ENCODE measurements at regions not wholly inside any gene's neighbourhood (a gene's known extent, or its start where the extent isn't known, plus 50 kb on each side); places are given as distances from the start of the nearest gene placed in this dataset.

DNA sequence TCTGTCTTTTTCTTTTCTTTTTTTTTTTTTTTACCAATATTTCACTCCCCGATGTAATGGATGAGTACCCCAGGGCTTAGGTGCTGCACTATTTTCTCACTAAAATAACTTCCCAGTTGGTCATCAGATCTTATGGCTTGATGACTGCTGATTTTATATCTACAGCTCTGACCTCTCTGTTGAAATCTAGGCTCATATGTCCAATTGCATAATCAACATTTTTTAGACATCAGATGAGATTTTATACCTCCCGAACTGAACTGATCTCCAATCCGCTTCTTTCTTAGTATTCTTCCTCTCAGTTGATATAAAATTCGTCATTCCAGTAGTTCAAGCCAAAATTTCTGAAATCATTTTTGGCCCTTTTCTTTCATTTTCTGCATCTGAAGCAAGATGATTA lies 1236.5 kb downstream of the SLC16A7 start:
- H3K36me3 Mint-ChIP-seq (ENCODE audit: low read depth): no peaks in the 10 kb centered on the region
- H3K27me3 Mint-ChIP-seq (ENCODE audit: low read depth): no peaks in the 10 kb centered on the region
- no peak overlapping the region for H3K4me3 Mint-ChIP-seq
- no peaks in the 10 kb centered on the region for H3K4me1 Mint-ChIP-seq (ENCODE audit: low read depth)
- H3K9me3 Mint-ChIP-seq: peaks cover 5% of the 10 kb centered on the region
- H3K27ac Mint-ChIP-seq: no peak overlapping the region

DNA sequence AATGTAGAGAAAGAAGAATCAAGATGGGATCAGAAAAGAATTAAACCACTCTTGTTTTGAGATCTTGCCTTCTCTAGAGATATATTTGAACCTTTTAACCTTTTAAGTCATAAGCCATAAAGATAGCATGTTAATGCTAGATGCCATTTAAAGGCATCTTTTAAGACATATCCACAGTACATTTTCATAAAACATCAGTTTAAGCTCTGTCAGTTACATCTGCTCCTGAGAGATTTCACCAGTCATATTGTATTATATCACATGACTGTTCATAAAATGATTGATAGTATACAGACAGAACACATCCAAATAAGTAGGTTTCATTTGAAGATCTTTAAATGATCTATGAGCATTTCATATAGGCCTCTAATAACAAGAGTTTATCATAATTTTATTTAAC lies 1238.5 kb downstream of the SLC16A7 start:
- Mint-ChIP-seq H3K27me3 (ENCODE audit: low read depth) (no peaks in the 10 kb centered on the region), H3K4me3 (no peak overlapping the region), H3K9me3 (peaks cover 5% of the 10 kb centered on the region), H3K36me3 (ENCODE audit: low read depth) (no peaks in the 10 kb centered on the region), H3K4me1 (ENCODE audit: low read depth) (no peaks in the 10 kb centered on the region), H3K27ac (no peak overlapping the region)

DNA sequence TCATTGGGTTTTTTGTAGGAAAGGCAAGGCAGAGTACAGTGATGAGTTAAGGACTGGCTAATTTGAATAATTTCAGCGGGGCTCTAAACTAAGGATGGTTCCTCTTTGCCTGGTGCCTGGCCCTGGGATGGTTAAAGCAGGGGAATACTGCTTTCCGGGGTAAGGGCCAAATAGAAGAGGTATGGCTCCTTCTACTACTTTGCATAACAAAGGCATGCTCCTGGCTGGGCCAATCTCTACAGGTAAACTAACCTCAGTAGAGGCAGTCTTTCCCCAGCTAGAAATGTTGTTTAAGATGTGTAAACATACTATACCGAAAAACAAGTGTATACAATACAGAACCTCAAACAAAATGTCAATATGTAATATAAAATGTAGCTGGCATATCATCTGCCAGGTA lies 1239.0 kb downstream of the SLC16A7 start:
- Mint-ChIP-seq H3K4me1 (ENCODE audit: low read depth) (no peaks in the 10 kb centered on the region), H3K36me3 (ENCODE audit: low read depth) (no peaks in the 10 kb centered on the region), H3K27me3 (ENCODE audit: low read depth) (no peaks in the 10 kb centered on the region), H3K9me3 (peaks cover 5% of the 10 kb centered on the region), H3K4me3 (no peak overlapping the region), H3K27ac (no peak overlapping the region)

DNA sequence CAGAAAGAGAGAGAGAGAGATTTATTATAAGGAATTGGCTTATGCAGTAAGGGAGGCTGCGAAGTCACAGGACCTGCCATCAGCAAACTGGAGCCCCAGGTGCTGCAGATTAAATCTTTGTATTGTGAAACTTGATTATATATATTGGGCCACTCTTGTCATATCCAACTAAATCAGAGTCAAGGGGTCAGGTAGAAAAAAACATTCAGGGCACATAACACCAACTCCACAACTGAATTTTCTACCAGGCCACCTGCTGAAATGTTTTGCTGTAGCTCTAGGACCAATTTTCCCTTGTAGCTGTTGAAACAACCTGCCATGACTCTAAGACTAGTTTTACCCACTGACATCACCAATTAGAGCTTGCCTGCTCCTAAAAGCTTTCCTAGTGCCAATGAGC lies 1240.8 kb downstream of the SLC16A7 start:
- Mint-ChIP-seq H3K36me3 (ENCODE audit: low read depth) (no peaks in the 10 kb centered on the region), H3K27me3 (ENCODE audit: low read depth) (no peaks in the 10 kb centered on the region), H3K27ac (no peak overlapping the region), H3K9me3 (peaks cover 5% of the 10 kb centered on the region), H3K4me3 (no peak overlapping the region), H3K4me1 (ENCODE audit: low read depth) (no peaks in the 10 kb centered on the region)

DNA sequence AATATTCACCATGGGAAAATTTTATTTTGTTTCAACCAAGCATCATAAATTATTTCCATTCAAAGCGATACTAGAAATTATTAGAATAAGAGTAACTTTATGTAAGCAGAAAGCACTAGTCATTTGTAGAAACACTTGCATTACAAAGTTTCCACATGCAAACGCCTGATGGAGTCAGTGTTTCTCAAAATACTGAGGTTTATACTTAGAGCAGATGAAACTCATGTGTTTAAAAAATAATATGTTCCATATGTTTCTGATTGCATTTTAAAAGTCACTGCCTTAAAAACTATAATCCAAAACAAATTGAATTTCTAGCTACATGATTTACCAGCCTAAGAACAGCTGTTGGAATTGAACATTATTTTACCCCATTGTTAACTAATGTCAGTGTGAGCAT lies 1246.4 kb downstream of the SLC16A7 start:
- Mint-ChIP-seq H3K36me3 (ENCODE audit: low read depth) (no peaks in the 10 kb centered on the region), H3K9me3 (no peaks in the 10 kb centered on the region), H3K27ac (no peak overlapping the region), H3K4me1 (ENCODE audit: low read depth) (no peaks in the 10 kb centered on the region), H3K27me3 (ENCODE audit: low read depth) (no peaks in the 10 kb centered on the region), H3K4me3 (no peak overlapping the region)

DNA sequence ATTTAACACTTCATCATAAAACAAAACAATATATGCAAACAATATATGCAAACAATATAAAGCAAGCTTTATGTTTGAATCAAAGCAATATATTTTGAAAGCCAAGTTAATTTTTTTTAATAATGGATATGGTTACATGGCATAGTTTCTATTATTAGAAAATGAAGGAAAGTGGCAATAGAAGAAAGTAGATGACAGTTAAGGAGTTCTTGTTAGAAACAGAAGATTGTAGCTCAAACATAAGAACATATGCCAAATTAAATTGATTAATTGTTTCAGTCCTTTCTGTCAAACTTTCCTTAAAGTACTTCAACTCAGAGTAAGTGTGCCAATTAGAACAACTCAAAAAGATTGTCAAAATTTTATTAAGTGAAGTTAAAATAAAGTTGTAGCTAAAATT lies 1248.3 kb downstream of the SLC16A7 start:
- no peaks in the 10 kb centered on the region for H3K9me3 Mint-ChIP-seq
- H3K27ac Mint-ChIP-seq: no peak overlapping the region
- H3K4me3 Mint-ChIP-seq: no peak overlapping the region
- no peaks in the 10 kb centered on the region for H3K36me3 Mint-ChIP-seq (ENCODE audit: low read depth)
- H3K4me1 Mint-ChIP-seq (ENCODE audit: low read depth): no peaks in the 10 kb centered on the region
- H3K27me3 Mint-ChIP-seq (ENCODE audit: low read depth): no peaks in the 10 kb centered on the region

DNA sequence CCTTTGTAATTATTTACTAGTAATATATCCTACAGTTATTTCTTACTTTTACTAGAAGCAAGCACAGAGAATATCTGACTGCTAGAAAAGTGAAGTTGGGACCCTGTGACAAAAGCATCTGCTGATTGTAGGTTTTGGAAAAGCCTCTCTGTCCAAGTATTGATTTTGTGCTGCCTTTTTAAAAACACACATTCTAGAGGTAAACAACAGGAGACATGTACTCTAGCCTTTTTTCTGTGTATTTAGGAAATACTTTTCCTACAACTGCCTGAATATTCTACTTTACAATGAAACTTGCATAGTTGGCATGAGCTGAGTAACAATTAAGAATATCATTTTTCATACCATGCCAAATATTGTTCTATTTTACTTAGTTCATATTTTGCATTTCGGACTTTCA lies 1249.0 kb downstream of the SLC16A7 start:
- Mint-ChIP-seq H3K4me1 (ENCODE audit: low read depth) (no peaks in the 10 kb centered on the region), H3K27ac (no peak overlapping the region), H3K4me3 (no peak overlapping the region), H3K27me3 (ENCODE audit: low read depth) (no peaks in the 10 kb centered on the region), H3K36me3 (ENCODE audit: low read depth) (no peaks in the 10 kb centered on the region), H3K9me3 (no peaks in the 10 kb centered on the region)

DNA sequence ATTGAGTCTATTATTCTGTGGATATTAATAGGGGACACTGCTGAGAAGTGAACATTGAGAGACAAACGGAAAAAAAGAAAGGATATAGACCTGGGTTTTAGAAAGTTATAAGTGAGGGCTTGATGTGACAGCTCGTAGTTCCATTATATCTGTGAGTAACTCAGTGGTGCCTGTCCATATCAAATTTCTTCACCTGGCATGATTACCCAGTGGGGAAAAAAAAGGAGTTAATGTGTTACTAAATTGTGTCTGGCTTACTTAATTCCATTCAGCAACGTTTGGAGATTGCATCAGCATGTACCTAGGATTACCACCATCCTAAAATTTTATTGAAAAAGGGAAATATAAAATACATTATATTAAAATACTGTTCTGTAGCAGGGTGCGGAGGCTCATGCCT lies 1249.9 kb downstream of the SLC16A7 start:
- H3K4me3 Mint-ChIP-seq: no peak overlapping the region
- H3K27ac Mint-ChIP-seq: no peak overlapping the region
- H3K36me3 Mint-ChIP-seq (ENCODE audit: low read depth): no peaks in the 10 kb centered on the region
- H3K4me1 Mint-ChIP-seq (ENCODE audit: low read depth): no peaks in the 10 kb centered on the region
- H3K27me3 Mint-ChIP-seq (ENCODE audit: low read depth): no peaks in the 10 kb centered on the region
- no peaks in the 10 kb centered on the region for H3K9me3 Mint-ChIP-seq

DNA sequence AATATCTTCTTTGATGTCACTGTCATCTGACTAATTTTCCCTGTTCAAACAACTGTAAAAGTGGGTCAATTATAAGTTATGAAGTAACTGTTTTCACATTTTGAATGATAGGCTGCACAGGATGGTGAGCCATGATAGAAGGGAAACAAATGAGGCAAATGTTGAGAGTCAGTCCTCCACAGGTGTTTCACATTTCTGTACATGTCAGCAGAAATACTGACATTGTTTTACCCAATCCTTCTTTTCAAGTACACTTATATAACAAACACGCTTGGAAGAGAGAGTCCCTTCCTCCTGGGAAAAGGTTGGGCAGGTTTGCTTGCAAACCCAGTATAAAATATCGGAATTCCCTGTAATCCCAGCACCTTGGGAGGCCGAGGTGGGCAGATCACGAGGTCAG lies 1251.5 kb downstream of the SLC16A7 start:
- H3K27me3 Mint-ChIP-seq (ENCODE audit: low read depth): no peaks in the 10 kb centered on the region
- no peak overlapping the region for H3K27ac Mint-ChIP-seq
- no peaks in the 10 kb centered on the region for H3K9me3 Mint-ChIP-seq
- no peaks in the 10 kb centered on the region for H3K36me3 Mint-ChIP-seq (ENCODE audit: low read depth)
- H3K4me3 Mint-ChIP-seq: no peak overlapping the region
- no peaks in the 10 kb centered on the region for H3K4me1 Mint-ChIP-seq (ENCODE audit: low read depth)

DNA sequence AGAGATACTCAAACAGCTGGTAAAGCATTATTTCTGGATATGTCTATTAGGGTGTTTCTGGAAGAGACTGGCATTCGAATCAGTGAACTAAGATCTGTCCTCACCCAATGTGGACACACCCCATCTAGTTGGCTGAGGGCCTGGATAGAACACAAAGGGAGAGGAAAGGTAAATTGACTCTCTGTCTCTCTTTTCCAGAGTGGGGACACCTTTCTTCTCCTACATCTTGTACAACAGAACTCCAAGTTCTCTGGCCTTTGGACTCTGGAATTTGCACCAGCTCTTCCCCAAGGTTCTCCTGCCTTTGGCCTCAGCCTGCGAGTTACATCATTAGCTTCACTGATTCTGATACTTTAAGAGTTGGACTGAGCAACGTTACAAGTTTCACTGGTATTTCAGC lies 1253.9 kb downstream of the SLC16A7 start:
- H3K36me3 Mint-ChIP-seq (ENCODE audit: low read depth): no peaks in the 10 kb centered on the region
- no peaks in the 10 kb centered on the region for H3K27me3 Mint-ChIP-seq (ENCODE audit: low read depth)
- no peaks in the 10 kb centered on the region for H3K4me1 Mint-ChIP-seq (ENCODE audit: low read depth)
- H3K27ac Mint-ChIP-seq: no peak overlapping the region
- H3K4me3 Mint-ChIP-seq: no peak overlapping the region
- H3K9me3 Mint-ChIP-seq: no peaks in the 10 kb centered on the region

DNA sequence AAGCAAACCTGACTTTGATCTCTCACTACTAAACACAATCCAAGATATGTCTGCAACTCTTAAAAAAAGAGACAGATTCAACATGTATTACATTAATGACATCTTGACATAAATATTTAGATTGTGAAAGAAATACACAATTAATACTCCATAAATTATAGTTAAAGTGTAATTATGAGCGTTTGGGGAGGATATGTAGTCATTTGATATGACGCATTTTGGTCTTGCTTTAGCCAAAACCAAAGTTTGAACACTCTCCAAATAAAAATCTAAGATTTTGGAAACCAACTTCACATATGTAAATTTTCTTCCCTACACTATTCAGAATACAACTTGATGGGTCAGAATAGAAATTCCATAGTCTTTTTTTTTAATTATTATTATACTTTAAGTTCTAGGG lies 1257.6 kb downstream of the SLC16A7 start:
- Mint-ChIP-seq H3K27me3 (ENCODE audit: low read depth) (no peaks in the 10 kb centered on the region), H3K9me3 (no peaks in the 10 kb centered on the region), H3K36me3 (ENCODE audit: low read depth) (no peaks in the 10 kb centered on the region), H3K4me1 (ENCODE audit: low read depth) (no peaks in the 10 kb centered on the region), H3K27ac (no peak overlapping the region), H3K4me3 (no peak overlapping the region)

DNA sequence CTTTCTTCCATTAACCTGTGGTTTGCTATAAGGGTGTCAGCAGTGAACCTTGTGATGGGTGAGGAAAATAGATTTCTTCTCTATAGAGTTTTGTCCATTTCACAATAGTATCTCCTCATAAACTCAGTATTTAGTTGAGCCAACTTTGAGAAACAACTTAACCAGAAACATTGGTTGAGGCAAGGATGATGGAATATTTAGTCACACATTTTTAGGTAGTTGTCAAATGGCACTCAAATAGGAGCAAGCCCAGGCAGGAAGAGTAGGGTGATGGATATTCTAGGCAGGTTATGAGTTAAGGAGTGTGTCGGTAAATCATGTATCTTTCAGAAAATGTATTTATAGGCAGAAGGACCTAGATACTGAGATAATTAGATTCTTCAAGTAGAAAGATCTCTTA lies 1267.6 kb downstream of the SLC16A7 start:
- Mint-ChIP-seq H3K36me3 (ENCODE audit: low read depth) (no peaks in the 10 kb centered on the region), H3K9me3 (no peaks in the 10 kb centered on the region), H3K27me3 (ENCODE audit: low read depth) (no peaks in the 10 kb centered on the region), H3K27ac (no peak overlapping the region), H3K4me1 (ENCODE audit: low read depth) (no peaks in the 10 kb centered on the region), H3K4me3 (no peak overlapping the region)

DNA sequence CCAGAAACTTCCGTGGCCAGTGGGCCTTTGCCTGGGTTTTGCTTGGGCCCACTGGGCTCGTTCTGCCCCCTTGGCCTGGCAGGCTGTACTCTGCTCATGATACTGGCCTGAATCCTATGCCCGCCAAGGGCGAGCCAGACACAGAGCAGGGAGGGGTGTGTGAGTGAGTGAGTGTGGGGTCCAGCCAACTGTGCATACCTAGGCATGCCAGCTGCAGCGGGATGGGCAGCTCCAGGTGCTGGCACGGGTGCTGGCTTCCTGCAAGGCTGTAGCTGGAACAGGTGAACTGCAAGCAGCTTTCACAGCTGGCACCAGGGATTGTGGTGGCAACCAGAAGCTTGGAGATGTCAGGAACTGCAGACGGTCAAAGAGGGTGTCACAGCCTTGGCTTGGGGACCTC lies 1276.4 kb downstream of the SLC16A7 start:
- Mint-ChIP-seq H3K27ac (no peak overlapping the region), H3K27me3 (ENCODE audit: low read depth) (no peaks in the 10 kb centered on the region), H3K4me1 (ENCODE audit: low read depth) (no peaks in the 10 kb centered on the region), H3K4me3 (no peak overlapping the region), H3K9me3 (peaks cover 13% of the 10 kb centered on the region), H3K36me3 (ENCODE audit: low read depth) (no peaks in the 10 kb centered on the region)

DNA sequence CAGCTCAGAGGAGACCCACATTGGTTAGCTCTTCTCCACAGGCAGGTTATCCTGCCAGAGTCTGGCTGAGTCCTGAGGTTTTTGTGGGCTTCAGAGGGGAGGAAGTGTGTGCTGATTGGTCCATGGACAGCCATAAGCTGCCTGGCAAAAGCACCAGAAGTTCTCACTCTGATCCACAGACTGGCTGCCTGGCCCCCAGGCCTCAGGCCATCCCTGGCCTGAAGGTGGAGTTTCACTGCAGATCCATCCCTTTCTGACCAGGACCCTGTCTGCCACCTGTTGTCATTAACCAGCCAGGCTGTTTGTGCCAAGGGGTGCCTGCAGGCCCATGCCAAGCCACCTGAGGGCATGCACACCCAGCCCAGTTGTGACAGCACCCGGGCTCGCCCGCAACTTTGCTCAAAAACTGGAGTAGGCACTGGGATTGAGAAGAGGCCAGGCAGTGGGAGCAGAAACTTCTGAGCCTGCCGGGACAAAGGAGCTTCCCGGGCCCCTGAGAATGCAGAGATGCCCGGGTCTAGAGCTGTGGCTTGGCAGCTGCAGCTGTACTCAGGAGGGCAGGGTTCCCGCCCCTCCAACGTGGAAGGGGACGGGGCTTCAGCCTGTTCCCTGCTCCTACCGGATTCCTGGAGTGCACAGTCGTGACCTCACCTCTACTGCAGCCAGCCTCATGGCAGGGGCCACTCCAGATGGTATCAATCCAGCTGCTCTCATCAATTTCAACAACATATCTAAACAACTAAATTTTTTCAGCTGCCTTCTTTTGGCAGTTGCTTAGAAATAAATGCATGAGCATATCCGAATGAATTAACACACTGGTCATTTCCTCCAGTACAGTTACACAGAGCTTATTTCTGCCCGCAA lies 1277.3 kb downstream of the SLC16A7 start:
- Mint-ChIP-seq H3K27me3 (ENCODE audit: low read depth) (no peaks in the 10 kb centered on the region), H3K4me3 (no peak overlapping the region), H3K4me1 (ENCODE audit: low read depth) (no peaks in the 10 kb centered on the region), H3K9me3 (peaks cover 13% of the 10 kb centered on the region), H3K36me3 (ENCODE audit: low read depth) (no peaks in the 10 kb centered on the region), H3K27ac (no peak overlapping the region)

DNA sequence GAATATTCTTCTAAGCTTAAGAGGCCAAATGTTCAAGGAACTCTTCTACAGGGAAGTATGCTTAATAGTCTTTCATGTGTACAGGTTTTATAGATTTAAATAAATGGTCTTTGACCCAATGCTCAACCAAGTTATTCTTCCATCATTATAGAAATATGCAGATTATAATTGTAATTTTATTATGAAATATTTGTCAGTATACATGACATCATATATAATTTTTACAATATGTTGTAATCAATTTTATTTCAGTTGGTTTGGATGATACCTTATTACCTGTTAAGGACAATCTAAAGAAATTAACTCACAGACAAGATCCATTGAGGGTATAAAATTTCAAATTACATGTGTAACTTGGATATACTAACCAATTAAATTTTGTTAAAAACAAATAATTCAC lies 1278.3 kb downstream of the SLC16A7 start:
- no peak overlapping the region for H3K4me3 Mint-ChIP-seq
- H3K9me3 Mint-ChIP-seq: peaks cover 13% of the 10 kb centered on the region
- H3K4me1 Mint-ChIP-seq (ENCODE audit: low read depth): no peaks in the 10 kb centered on the region
- H3K27me3 Mint-ChIP-seq (ENCODE audit: low read depth): no peaks in the 10 kb centered on the region
- H3K27ac Mint-ChIP-seq: no peak overlapping the region
- no peaks in the 10 kb centered on the region for H3K36me3 Mint-ChIP-seq (ENCODE audit: low read depth)
